ENCODE measurements at regions not wholly inside any gene's neighbourhood (a gene's known extent, or its start where the extent isn't known, plus 50 kb on each side); places are given as distances from the start of the nearest gene placed in this dataset.

DNA sequence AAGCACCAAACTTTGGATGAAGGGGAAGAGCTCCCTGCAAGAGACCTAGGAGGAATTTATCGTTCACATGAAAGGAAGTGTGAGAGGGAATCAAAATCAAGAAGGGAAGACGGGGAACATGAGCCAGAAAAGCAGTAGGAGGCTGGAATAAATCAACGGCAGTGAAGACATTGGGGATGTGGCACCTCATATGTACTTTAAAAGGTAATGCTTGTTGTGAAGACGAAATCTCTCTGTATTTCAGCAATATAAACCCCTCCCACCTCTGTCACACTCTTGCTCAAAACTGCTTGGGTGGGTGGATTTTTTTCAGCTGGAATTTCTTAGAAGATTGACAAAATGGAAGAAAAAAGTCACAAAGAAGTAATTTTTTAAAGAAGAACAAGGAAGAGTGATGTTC, 243.5 kb downstream of the BUD13 start:
- TF ChIP-seq REST (IDR thresholded peaks at IDR 0.05; ENCODE audit: borderline replicate concordance) (no peak), MXI1 (conservative IDR thresholded peaks at IDR 0.05; ENCODE audit: poor library complexity, severe bottlenecking) (no peak), EZH2 (IDR thresholded peaks at IDR 0.05; ENCODE audit: borderline replicate concordance, insufficient read depth, low read length, poor library complexity, severe bottlenecking) (no peak), SMC3 (conservative IDR thresholded peaks at IDR 0.05; ENCODE audit: poor library complexity) (no peak), RAD21 (conservative IDR thresholded peaks at IDR 0.05) (no peak), POLR2AphosphoS5 (IDR thresholded peaks at IDR 0.05) (no peak), EP300 (conservative IDR thresholded peaks at IDR 0.05; ENCODE audit: poor library complexity, severe bottlenecking) (no peak), CTCF (IDR thresholded peaks at IDR 0.05; ENCODE audit: poor library complexity, severe bottlenecking) (no peak), TAF1 (IDR thresholded peaks at IDR 0.05; ENCODE audit: low read depth) (no peak)
- no peak overlapping the region for H2AFZ ChIP-seq (ENCODE audit: low read depth, low read length)
- no peaks in the 10 kb centered on the region for H3K79me2 ChIP-seq (replicated peaks; ENCODE audit: insufficient read depth, low read length)
- H3K9me2 ChIP-seq (ENCODE audit: insufficient read depth, low read length): no peaks in the 10 kb centered on the region
- H4K20me1 ChIP-seq (ENCODE audit: insufficient read depth): no peaks in the 10 kb centered on the region
- H3K27ac ChIP-seq (ENCODE audit: low read length): no peak overlapping the region
- H3F3A ChIP-seq (ENCODE audit: insufficient read depth, low read length, poor library complexity, severe bottlenecking): no peaks in the 10 kb centered on the region
- no peak overlapping the region for H3K4me3 ChIP-seq (ENCODE audit: low read length)
- H3K9me3 ChIP-seq (ENCODE audit: low read length): no peaks in the 10 kb centered on the region
- no peak overlapping the region for H3K9ac ChIP-seq (ENCODE audit: low read length)
- H3K36me3 ChIP-seq (ENCODE audit: insufficient read depth, low read length): no peaks in the 10 kb centered on the region
- H3K4me2 ChIP-seq (ENCODE audit: low read length): no peak overlapping the region
- H3K27me3 ChIP-seq (ENCODE audit: insufficient read depth, low read depth, low read length): no peaks in the 10 kb centered on the region

GRCh38 chr11:116527180-116527991, 245.4 kb downstream of the BUD13 start:
- no peaks in the 10 kb centered on the region for H4K20me1 ChIP-seq (ENCODE audit: insufficient read depth)
- no peaks in the 10 kb centered on the region for H3K27me3 ChIP-seq (ENCODE audit: insufficient read depth, low read depth, low read length)
- no peak overlapping the region for H3K4me2 ChIP-seq (ENCODE audit: low read length)
- H3K9me2 ChIP-seq (ENCODE audit: insufficient read depth, low read length): no peaks in the 10 kb centered on the region
- no peaks in the 10 kb centered on the region for H3K9me3 ChIP-seq (ENCODE audit: low read length)
- H3F3A ChIP-seq (ENCODE audit: insufficient read depth, low read length, poor library complexity, severe bottlenecking): no peaks in the 10 kb centered on the region
- no peak overlapping the region for H3K9ac ChIP-seq (ENCODE audit: low read length)
- H3K79me2 ChIP-seq (replicated peaks; ENCODE audit: insufficient read depth, low read length): no peaks in the 10 kb centered on the region
- no peak overlapping the region for H3K4me3 ChIP-seq (ENCODE audit: low read length)
- TF ChIP-seq SMC3 (conservative IDR thresholded peaks at IDR 0.05; ENCODE audit: poor library complexity): no peak
- TF ChIP-seq RAD21 (conservative IDR thresholded peaks at IDR 0.05): no peak
- TF ChIP-seq EP300 (conservative IDR thresholded peaks at IDR 0.05; ENCODE audit: poor library complexity, severe bottlenecking): no peak
- TF ChIP-seq POLR2AphosphoS5 (IDR thresholded peaks at IDR 0.05): no peak
- no peak for TF ChIP-seq MXI1 (conservative IDR thresholded peaks at IDR 0.05; ENCODE audit: poor library complexity, severe bottlenecking)
- no peak for TF ChIP-seq CTCF (IDR thresholded peaks at IDR 0.05; ENCODE audit: poor library complexity, severe bottlenecking)
- TF ChIP-seq REST (IDR thresholded peaks at IDR 0.05; ENCODE audit: borderline replicate concordance): no peak
- no peak for TF ChIP-seq TAF1 (IDR thresholded peaks at IDR 0.05; ENCODE audit: low read depth)
- TF ChIP-seq EZH2 (IDR thresholded peaks at IDR 0.05; ENCODE audit: borderline replicate concordance, insufficient read depth, low read length, poor library complexity, severe bottlenecking): no peak
- H3K27ac ChIP-seq (ENCODE audit: low read length): no peak overlapping the region
- H3K36me3 ChIP-seq (ENCODE audit: insufficient read depth, low read length): no peaks in the 10 kb centered on the region
- H2AFZ ChIP-seq (ENCODE audit: low read depth, low read length): no peak overlapping the region

Measured in neural cell (in vitro differentiated cells).